WTC11 (cell line): ENCODE measurements at regions not wholly inside any gene's neighbourhood (a gene's known extent, or its start where the extent isn't known, plus 50 kb on each side); places are given as distances from the start of the nearest gene placed in this dataset.

ENCODE experiments used
- ATAC-seq: fragments of 200-7000 bp; cut with Tn5 transposase; 2 replicates; pipeline ENCODE4 v1.10.0; 2021; ENCODE audit warnings: mild to moderate bottlenecking, moderate library complexity
- CTCF ChIA-PET: fragments of 300-600 bp; sonication (Branson Sonifier 250); formaldehyde crosslinking; loops from one replicate; lab custom pipeline; 2021; ENCODE audit warnings: antibody characterized with exemption; lab: Charles Lee
- POLR2A ChIA-PET: fragments of 350-600 bp; sonication (Branson Sonifier 250); formaldehyde crosslinking; loops from one replicate; lab custom pipeline; 2021; ENCODE audit warnings: antibody characterized with exemption; lab: Charles Lee
- DNase-seq: peaks from one replicate; pipeline ENCODE4 v3.0.0; 2021; ENCODE audit warnings: low spot score
- H3K27ac Mint-ChIP-seq: 2 replicates; pipeline ENCODE4 v1.8.0; 2021; ENCODE audit warnings: mixed read lengths
- H3K27me3 Mint-ChIP-seq: 2 replicates; pipeline ENCODE4 v1.8.0; 2021; ENCODE audit warnings: low read depth, mild to moderate bottlenecking, moderate library complexity, mixed read lengths
- H3K36me3 Mint-ChIP-seq: 2 replicates; pipeline ENCODE4 v1.8.0; 2021; ENCODE audit warnings: mixed read lengths
- H3K4me1 Mint-ChIP-seq: 2 replicates; pipeline ENCODE4 v1.8.0; 2022; ENCODE audit warnings: mixed read lengths
- H3K4me3 Mint-ChIP-seq: 2 replicates; pipeline ENCODE4 v1.8.0; 2021; ENCODE audit warnings: mild to moderate bottlenecking, moderate library complexity, mixed read lengths
- H3K9me3 Mint-ChIP-seq: 2 replicates; pipeline ENCODE4 v1.8.0; 2021; ENCODE audit warnings: mixed read lengths
- AFF4 ChIP-seq: sonication (generic); formaldehyde crosslinking; IDR thresholded peaks from 2 replicates; pipeline ENCODE4 v1.8.1; 2023; ENCODE audit warnings: mild to moderate bottlenecking, missing genetic modification reagents, borderline replicate concordance
- ATF3 ChIP-seq: sonication (generic); formaldehyde crosslinking; conservative IDR thresholded peaks from 2 replicates; pipeline ENCODE4 v1.8.1; 2022; ENCODE audit warnings: mild to moderate bottlenecking, missing genetic modification reagents
- CBFB ChIP-seq: sonication (generic); formaldehyde crosslinking; IDR thresholded peaks from 2 replicates; pipeline ENCODE4 v1.8.1; 2022; ENCODE audit warnings: mild to moderate bottlenecking, low read depth, missing genetic modification reagents
- EMX1 ChIP-seq: fragments of 250-450 bp; sonication (Bioruptor Pico); IDR thresholded peaks from 2 replicates; pipeline ENCODE4 v1.8.0; 2021; ENCODE audit warnings: mild to moderate bottlenecking
- ESRRA ChIP-seq: sonication (generic); formaldehyde crosslinking; IDR thresholded peaks from 2 replicates; pipeline ENCODE4 v1.8.1; 2022; ENCODE audit warnings: mild to moderate bottlenecking, missing genetic modification reagents, borderline replicate concordance
- NFATC4 ChIP-seq: fragments of 250-450 bp; sonication (Bioruptor Pico); IDR thresholded peaks from 2 replicates; pipeline ENCODE4 v1.9.0; 2021; ENCODE audit warnings: mild to moderate bottlenecking
- NFYB ChIP-seq: sonication (generic); formaldehyde crosslinking; conservative IDR thresholded peaks from 2 replicates; pipeline ENCODE4 v1.8.0; 2022; ENCODE audit warnings: low read depth, missing genetic modification reagents
- NR1H2 ChIP-seq: sonication (generic); formaldehyde crosslinking; IDR thresholded peaks from 2 replicates; pipeline ENCODE4 v1.9.0; 2021; ENCODE audit warnings: mild to moderate bottlenecking, moderate library complexity, missing genetic modification reagents
- NR2C2 ChIP-seq: sonication (generic); formaldehyde crosslinking; IDR thresholded peaks from 2 replicates; pipeline ENCODE4 v1.8.0; 2022; ENCODE audit warnings: mild to moderate bottlenecking, missing genetic modification reagents
- NR3C1 ChIP-seq: sonication (generic); formaldehyde crosslinking; conservative IDR thresholded peaks from 2 replicates; pipeline ENCODE4 v1.8.1; 2023; ENCODE audit warnings: low read depth, mild to moderate bottlenecking, missing genetic modification reagents
- RELA ChIP-seq: sonication (generic); formaldehyde crosslinking; IDR thresholded peaks from 2 replicates; pipeline ENCODE4 v1.8.1; 2022; ENCODE audit warnings: missing genetic modification reagents, mild to moderate bottlenecking, borderline replicate concordance
- STAT6 ChIP-seq: sonication (generic); formaldehyde crosslinking; conservative IDR thresholded peaks from 2 replicates; pipeline ENCODE4 v1.8.1; 2023; ENCODE audit warnings: mild to moderate bottlenecking, low read depth, missing genetic modification reagents, moderate library complexity
- TCF7 ChIP-seq: sonication (generic); formaldehyde crosslinking; IDR thresholded peaks from 2 replicates; pipeline ENCODE4 v1.8.0; 2022; ENCODE audit warnings: mild to moderate bottlenecking, low read depth, missing genetic modification reagents, moderate library complexity
- USF1 ChIP-seq: sonication (generic); formaldehyde crosslinking; IDR thresholded peaks from 2 replicates; pipeline ENCODE4 v1.8.0; 2022; ENCODE audit warnings: mild to moderate bottlenecking, missing genetic modification reagents
- ZBTB43 ChIP-seq: sonication (generic); formaldehyde crosslinking; IDR thresholded peaks from 2 replicates; pipeline ENCODE4 v1.8.1; 2023; ENCODE audit warnings: mild to moderate bottlenecking, missing genetic modification reagents
- ZNF121 ChIP-seq: sonication (generic); formaldehyde crosslinking; IDR thresholded peaks from 2 replicates; pipeline ENCODE4 v1.8.0; 2023; ENCODE audit warnings: missing genetic modification reagents
- ZNF138 ChIP-seq: sonication (generic); formaldehyde crosslinking; conservative IDR thresholded peaks from 2 replicates; pipeline ENCODE4 v1.8.1; 2022; ENCODE audit warnings: mild to moderate bottlenecking, moderate library complexity, missing genetic modification reagents
- TF ChIP-seq, protein P1 (sequence below): fragments of 250-450 bp; sonication (Bioruptor Pico); IDR thresholded peaks from 2 replicates; pipeline ENCODE4 v1.9.0; 2021; ENCODE audit warnings: mild to moderate bottlenecking
- TF ChIP-seq, protein P2 (sequence below): sonication (generic); formaldehyde crosslinking; IDR thresholded peaks from 2 replicates; pipeline ENCODE4 v1.8.1; 2023; ENCODE audit warnings: mild to moderate bottlenecking, missing genetic modification reagents, moderate library complexity
- TF ChIP-seq, protein P3 (sequence below): fragments of 250-450 bp; sonication (Bioruptor Pico); IDR thresholded peaks from 2 replicates; pipeline ENCODE4 v2.1.2; 2022; ENCODE audit warnings: mild to moderate bottlenecking, moderate library complexity
- TF ChIP-seq, protein P4 (sequence below): fragments of 250-450 bp; sonication (Bioruptor Pico); IDR thresholded peaks from 2 replicates; pipeline ENCODE4 v1.9.0; 2021; ENCODE audit warnings: mild to moderate bottlenecking

DNA sequence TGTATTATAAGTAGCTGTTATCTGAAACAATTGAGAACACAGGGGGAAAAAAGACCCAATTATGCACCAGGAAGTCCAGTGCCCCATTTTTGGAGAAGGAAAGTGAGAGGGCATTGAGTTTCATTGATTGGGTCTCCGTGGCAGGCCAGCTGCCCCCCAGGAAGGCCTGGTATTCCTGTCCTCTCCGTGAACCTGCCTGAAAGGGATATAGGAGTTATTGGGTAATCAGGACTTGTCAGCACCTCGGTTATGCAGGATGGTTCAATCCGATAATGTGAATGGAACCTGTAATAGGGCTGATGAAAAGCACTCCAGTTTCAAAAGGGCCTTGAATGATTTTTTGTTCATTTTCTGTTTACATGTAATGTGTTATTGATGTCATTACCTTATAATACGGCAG lies 122.0 kb upstream of the RARB start (continued):
- no peak for TF ChIP-seq AFF4
- no peak for TF ChIP-seq NR1H2 (CRISPR knock-in tag)
- no peak for TF ChIP-seq ATF3 (CRISPR knock-in tag)
- no peak for TF ChIP-seq NR2C2 (CRISPR knock-in tag)

- CTCF ChIA-PET = no interaction called here
- H3K36me3 Mint-ChIP-seq = no peaks in the 10 kb centered on the region
These were observed 121.4 kb upstream of the RARB start for GRCh38 chr3:25306705-25307104.

More at GRCh38 chr3:25306705-25307104, 121.4 kb upstream of the RARB start:
- no peak overlapping the region for H3K4me3 Mint-ChIP-seq
- POLR2A ChIA-PET = no interaction called here
- H3K27ac Mint-ChIP-seq = no peak overlapping the region
- no peak for TF ChIP-seq NFYB (CRISPR knock-in tag)
- no peak for TF ChIP-seq ZBTB43 (CRISPR knock-in tag)
- TF ChIP-seq, protein P1, sequence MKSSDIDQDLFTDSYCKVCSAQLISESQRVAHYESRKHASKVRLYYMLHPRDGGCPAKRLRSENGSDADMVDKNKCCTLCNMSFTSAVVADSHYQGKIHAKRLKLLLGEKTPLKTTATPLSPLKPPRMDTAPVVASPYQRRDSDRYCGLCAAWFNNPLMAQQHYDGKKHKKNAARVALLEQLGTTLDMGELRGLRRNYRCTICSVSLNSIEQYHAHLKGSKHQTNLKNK (CRISPR knock-in tag) = no peak
- no peak for TF ChIP-seq ZNF121 (CRISPR knock-in tag)
- no peak for TF ChIP-seq STAT6
- TF ChIP-seq NR2C2 (CRISPR knock-in tag) = no peak
- no peak for TF ChIP-seq CBFB (CRISPR knock-in tag)
- no peak for TF ChIP-seq ZNF138 (CRISPR knock-in tag)
- TF ChIP-seq RELA (CRISPR knock-in tag) = no peak
- TF ChIP-seq, protein P2, sequence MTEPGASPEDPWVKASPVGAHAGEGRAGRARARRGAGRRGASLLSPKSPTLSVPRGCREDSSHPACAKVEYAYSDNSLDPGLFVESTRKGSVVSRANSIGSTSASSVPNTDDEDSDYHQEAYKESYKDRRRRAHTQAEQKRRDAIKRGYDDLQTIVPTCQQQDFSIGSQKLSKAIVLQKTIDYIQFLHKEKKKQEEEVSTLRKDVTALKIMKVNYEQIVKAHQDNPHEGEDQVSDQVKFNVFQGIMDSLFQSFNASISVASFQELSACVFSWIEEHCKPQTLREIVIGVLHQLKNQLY (CRISPR knock-in tag) = no peak
- no peak for TF ChIP-seq ESRRA (CRISPR knock-in tag)
- no peak for TF ChIP-seq TCF7 (CRISPR knock-in tag)
- TF ChIP-seq, protein P3, sequence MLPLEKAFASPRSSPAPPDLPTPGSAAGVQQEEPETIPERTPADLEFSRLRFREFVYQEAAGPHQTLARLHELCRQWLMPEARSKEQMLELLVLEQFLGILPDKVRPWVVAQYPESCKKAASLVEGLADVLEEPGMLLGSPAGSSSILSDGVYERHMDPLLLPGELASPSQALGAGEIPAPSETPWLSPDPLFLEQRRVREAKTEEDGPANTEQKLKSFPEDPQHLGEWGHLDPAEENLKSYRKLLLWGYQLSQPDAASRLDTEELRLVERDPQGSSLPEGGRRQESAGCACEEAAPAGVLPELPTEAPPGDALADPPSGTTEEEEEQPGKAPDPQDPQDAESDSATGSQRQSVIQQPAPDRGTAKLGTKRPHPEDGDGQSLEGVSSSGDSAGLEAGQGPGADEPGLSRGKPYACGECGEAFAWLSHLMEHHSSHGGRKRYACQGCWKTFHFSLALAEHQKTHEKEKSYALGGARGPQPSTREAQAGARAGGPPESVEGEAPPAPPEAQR = no peak
- no peak for TF ChIP-seq USF1 (CRISPR knock-in tag)
- TF ChIP-seq EMX1 = no peak
- TF ChIP-seq NFATC4 (CRISPR knock-in tag) = no peak
- TF ChIP-seq, protein P4, sequence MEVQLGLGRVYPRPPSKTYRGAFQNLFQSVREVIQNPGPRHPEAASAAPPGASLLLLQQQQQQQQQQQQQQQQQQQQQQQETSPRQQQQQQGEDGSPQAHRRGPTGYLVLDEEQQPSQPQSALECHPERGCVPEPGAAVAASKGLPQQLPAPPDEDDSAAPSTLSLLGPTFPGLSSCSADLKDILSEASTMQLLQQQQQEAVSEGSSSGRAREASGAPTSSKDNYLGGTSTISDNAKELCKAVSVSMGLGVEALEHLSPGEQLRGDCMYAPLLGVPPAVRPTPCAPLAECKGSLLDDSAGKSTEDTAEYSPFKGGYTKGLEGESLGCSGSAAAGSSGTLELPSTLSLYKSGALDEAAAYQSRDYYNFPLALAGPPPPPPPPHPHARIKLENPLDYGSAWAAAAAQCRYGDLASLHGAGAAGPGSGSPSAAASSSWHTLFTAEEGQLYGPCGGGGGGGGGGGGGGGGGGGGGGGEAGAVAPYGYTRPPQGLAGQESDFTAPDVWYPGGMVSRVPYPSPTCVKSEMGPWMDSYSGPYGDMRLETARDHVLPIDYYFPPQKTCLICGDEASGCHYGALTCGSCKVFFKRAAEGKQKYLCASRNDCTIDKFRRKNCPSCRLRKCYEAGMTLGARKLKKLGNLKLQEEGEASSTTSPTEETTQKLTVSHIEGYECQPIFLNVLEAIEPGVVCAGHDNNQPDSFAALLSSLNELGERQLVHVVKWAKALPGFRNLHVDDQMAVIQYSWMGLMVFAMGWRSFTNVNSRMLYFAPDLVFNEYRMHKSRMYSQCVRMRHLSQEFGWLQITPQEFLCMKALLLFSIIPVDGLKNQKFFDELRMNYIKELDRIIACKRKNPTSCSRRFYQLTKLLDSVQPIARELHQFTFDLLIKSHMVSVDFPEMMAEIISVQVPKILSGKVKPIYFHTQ (CRISPR knock-in tag) = no peak
- TF ChIP-seq NR3C1 (CRISPR knock-in tag) = no peak
- peaks cover 4% of the 10 kb centered on the region for H3K9me3 Mint-ChIP-seq
- no peaks in the 10 kb centered on the region for H3K27me3 Mint-ChIP-seq
- ATAC-seq (no peak), DNase-seq (no peak)
- H3K4me1 Mint-ChIP-seq = peaks cover 9% of the 10 kb centered on the region
